ENCODE measurements at regions not wholly inside any gene's neighbourhood (a gene's known extent, or its start where the extent isn't known, plus 50 kb on each side); places are given as distances from the start of the nearest gene placed in this dataset.
"Not testable (repeated sequence)": the region's sequence is repeated elsewhere in the genome, so short reads cannot be mapped to it uniquely, and the experiment has no call there.

- intact Hi-C loops (cut with micrococcal nuclease) = no loop called here
- CTCF ChIA-PET = no interaction called here
- Mint-ChIP-seq H3K27me3 (no peaks in the 10 kb centered on the region), H3K9me3 (peaks cover 2% of the 10 kb centered on the region), H3K36me3 (no peaks in the 10 kb centered on the region), H3K4me1 (ENCODE audit: low read depth) (no peaks in the 10 kb centered on the region), H3K4me3 (no peak overlapping the region), H3K27ac (no peak overlapping the region)
- POLR2A ChIA-PET = no interaction called here
- DNase-seq = no peak
These were observed 227.2 kb upstream of the GPR149 start for GRCh38 chr3:154657218-154657617.

- Mint-ChIP-seq H3K27ac (no peak overlapping the region), H3K9me3 (no peaks in the 10 kb centered on the region), H3K27me3 (no peaks in the 10 kb centered on the region), H3K4me1 (ENCODE audit: low read depth) (no peaks in the 10 kb centered on the region), H3K36me3 (no peaks in the 10 kb centered on the region), H3K4me3 (no peak overlapping the region)
- DNase-seq = no peak
- intact Hi-C loops (cut with micrococcal nuclease) = no loop called here
- ChIA-PET CTCF (no interaction called here), POLR2A (no interaction called here)
These were observed 226.5 kb upstream of the GPR149 start for GRCh38 chr3:154656486-154656885.

GRCh38 chr3:154642145-154642544, 212.2 kb upstream of the GPR149 start:
- Mint-ChIP-seq H3K36me3 (no peaks in the 10 kb centered on the region), H3K9me3 (peaks cover 11% of the 10 kb centered on the region), H3K4me3 (no peak overlapping the region), H3K27me3 (no peaks in the 10 kb centered on the region), H3K4me1 (ENCODE audit: low read depth) (no peaks in the 10 kb centered on the region), H3K27ac (no peak overlapping the region)
- intact Hi-C loops (cut with micrococcal nuclease) = no loop called here
- DNase-seq = no peak
- ChIA-PET CTCF (no interaction called here), POLR2A (no interaction called here)

- H3K4me1 Mint-ChIP-seq (ENCODE audit: low read depth) = no peaks in the 10 kb centered on the region
- intact Hi-C loops (cut with micrococcal nuclease) = no loop called here
- no peaks in the 10 kb centered on the region for H3K27me3 Mint-ChIP-seq
- no peaks in the 10 kb centered on the region for H3K36me3 Mint-ChIP-seq
- no peak overlapping the region for H3K4me3 Mint-ChIP-seq
- POLR2A ChIA-PET = no interaction called here
- CTCF ChIA-PET = no interaction called here
- H3K27ac Mint-ChIP-seq = no peak overlapping the region
- H3K9me3 Mint-ChIP-seq = peaks cover 25% of the 10 kb centered on the region
- no peak for DNase-seq
These were observed 195.8 kb upstream of the GPR149 start for GRCh38 chr3:154625756-154626155.

- H3K36me3 Mint-ChIP-seq; CTCF ChIA-PET; intact Hi-C loops (cut with micrococcal nuclease): not testable (repeated sequence)
These were observed 189.6 kb upstream of the GPR149 start for GRCh38 chr3:154619621-154620020.

GRCh38 chr3:154616298-154616697, 186.3 kb upstream of the GPR149 start:
- POLR2A ChIA-PET = no interaction called here
- intact Hi-C loops (cut with micrococcal nuclease) = no loop called here
- Mint-ChIP-seq H3K27me3 (no peaks in the 10 kb centered on the region), H3K27ac (no peak overlapping the region), H3K36me3 (no peaks in the 10 kb centered on the region), H3K9me3 (peaks cover 11% of the 10 kb centered on the region), H3K4me1 (ENCODE audit: low read depth) (no peaks in the 10 kb centered on the region), H3K4me3 (no peak overlapping the region)
- DNase-seq = no peak
- CTCF ChIA-PET = no interaction called here

More at GRCh38 chr3:154619621-154620020, 189.6 kb upstream of the GPR149 start:
- H3K27ac Mint-ChIP-seq; H3K4me1 Mint-ChIP-seq (ENCODE audit: low read depth); H3K27me3 Mint-ChIP-seq; DNase-seq; H3K4me3 Mint-ChIP-seq; POLR2A ChIA-PET: not testable (repeated sequence)
- peaks cover 16% of the 10 kb centered on the region for H3K9me3 Mint-ChIP-seq

GRCh38 chr3:154615471-154615870, 185.5 kb upstream of the GPR149 start:
- Mint-ChIP-seq H3K27ac (no peak overlapping the region), H3K36me3 (no peaks in the 10 kb centered on the region), H3K9me3 (peaks cover 11% of the 10 kb centered on the region), H3K27me3 (no peaks in the 10 kb centered on the region), H3K4me1 (ENCODE audit: low read depth) (no peaks in the 10 kb centered on the region), H3K4me3 (no peak overlapping the region)
- no peak for DNase-seq
- intact Hi-C loops (cut with micrococcal nuclease) = no loop called here
- ChIA-PET POLR2A (no interaction called here), CTCF (no interaction called here)

- DNase-seq = no peak
- ChIA-PET CTCF (no interaction called here), POLR2A (no interaction called here)
- Mint-ChIP-seq H3K9me3 (peaks cover 11% of the 10 kb centered on the region), H3K27ac (no peak overlapping the region), H3K36me3 (no peaks in the 10 kb centered on the region), H3K27me3 (no peaks in the 10 kb centered on the region), H3K4me1 (ENCODE audit: low read depth) (no peaks in the 10 kb centered on the region), H3K4me3 (no peak overlapping the region)
- intact Hi-C loops (cut with micrococcal nuclease) = no loop called here
These were observed 184.6 kb upstream of the GPR149 start for GRCh38 chr3:154614601-154615000.

- H3K4me1 Mint-ChIP-seq (ENCODE audit: low read depth) = no peaks in the 10 kb centered on the region
- H3K9me3 Mint-ChIP-seq = peaks cover 11% of the 10 kb centered on the region
- no peak overlapping the region for H3K27ac Mint-ChIP-seq
- CTCF ChIA-PET = no interaction called here
- POLR2A ChIA-PET = no interaction called here
- no peaks in the 10 kb centered on the region for H3K27me3 Mint-ChIP-seq
- intact Hi-C loops (cut with micrococcal nuclease) = no loop called here
- no peak overlapping the region for H3K4me3 Mint-ChIP-seq
- no peaks in the 10 kb centered on the region for H3K36me3 Mint-ChIP-seq
- no peak for DNase-seq
These were observed 184.1 kb upstream of the GPR149 start for GRCh38 chr3:154614078-154614477.

GRCh38 chr3:154602241-154602640, 172.3 kb upstream of the GPR149 start:
- CTCF ChIA-PET = no interaction called here
- no peak overlapping the region for H3K4me3 Mint-ChIP-seq
- peaks cover 3% of the 10 kb centered on the region for H3K9me3 Mint-ChIP-seq

GRCh38 chr3:154598166-154598565, 168.2 kb upstream of the GPR149 start:
- peaks cover 5% of the 10 kb centered on the region for H3K9me3 Mint-ChIP-seq
- H3K27me3 Mint-ChIP-seq = no peaks in the 10 kb centered on the region
- CTCF ChIA-PET = no interaction called here
- POLR2A ChIA-PET = no interaction called here
- no peaks in the 10 kb centered on the region for H3K4me1 Mint-ChIP-seq (ENCODE audit: low read depth)
- H3K27ac Mint-ChIP-seq = no peak overlapping the region
- no peaks in the 10 kb centered on the region for H3K36me3 Mint-ChIP-seq
- DNase-seq = no peak
- no peak overlapping the region for H3K4me3 Mint-ChIP-seq
- intact Hi-C loops (cut with micrococcal nuclease) = no loop called here

More at GRCh38 chr3:154602241-154602640, 172.3 kb upstream of the GPR149 start:
- no peaks in the 10 kb centered on the region for H3K36me3 Mint-ChIP-seq
- intact Hi-C loops (cut with micrococcal nuclease) = no loop called here
- H3K27me3 Mint-ChIP-seq = no peaks in the 10 kb centered on the region
- H3K27ac Mint-ChIP-seq = no peak overlapping the region
- no peak for DNase-seq
- POLR2A ChIA-PET = no interaction called here
- H3K4me1 Mint-ChIP-seq (ENCODE audit: low read depth) = no peaks in the 10 kb centered on the region

GRCh38 chr3:154590675-154591384, 160.8 kb upstream of the GPR149 start:
- intact Hi-C loops (cut with micrococcal nuclease) = no loop called here
- Mint-ChIP-seq H3K4me3 (no peak overlapping the region), H3K36me3 (no peaks in the 10 kb centered on the region), H3K27ac (no peak overlapping the region), H3K4me1 (ENCODE audit: low read depth) (no peaks in the 10 kb centered on the region), H3K27me3 (no peaks in the 10 kb centered on the region), H3K9me3 (no peaks in the 10 kb centered on the region)
- POLR2A ChIA-PET = no interaction called here
- CTCF ChIA-PET = no interaction called here
- DNase-seq = no peak

- H3K27ac Mint-ChIP-seq = no peak overlapping the region
- intact Hi-C loops (cut with micrococcal nuclease) = no loop called here
These were observed 158.8 kb upstream of the GPR149 start for GRCh38 chr3:154588831-154589230.

More at GRCh38 chr3:154588831-154589230, 158.8 kb upstream of the GPR149 start:
- ChIA-PET CTCF (no interaction called here), POLR2A (no interaction called here)
- Mint-ChIP-seq H3K9me3 (no peaks in the 10 kb centered on the region), H3K27me3 (no peaks in the 10 kb centered on the region), H3K4me1 (ENCODE audit: low read depth) (no peaks in the 10 kb centered on the region), H3K4me3 (no peak overlapping the region), H3K36me3 (no peaks in the 10 kb centered on the region)
- no peak for DNase-seq

All from activated CD4-positive, alpha-beta memory T cell treated with anti-CD3 and anti-CD28 coated beads for 36 hours (primary cell).